KOPT-K1 (cell line): ENCODE measurements at regions not wholly inside any gene's neighbourhood (a gene's known extent, or its start where the extent isn't known, plus 50 kb on each side); places are given as distances from the start of the nearest gene placed in this dataset.
"Not testable (repeated sequence)": the region's sequence is repeated elsewhere in the genome, so short reads cannot be mapped to it uniquely, and the experiment has no call there.

Experiments used
- H3K27ac ChIP-seq: fragments of 200-600 bp; sonication (generic); 2 replicates; pipeline ENCODE4 v1.5.1; 2016; ENCODE audit warnings: antibody characterized with exemption, mild to moderate bottlenecking, low read depth, low read length; ENCODE audit not compliant: poor library complexity, severe bottlenecking
- H3K36me3 ChIP-seq: fragments of 200-600 bp; sonication (generic); 2 replicates; pipeline ENCODE4 v1.5.1; 2017; ENCODE audit warnings: antibody characterized with exemption, mild to moderate bottlenecking, low read length, moderate library complexity; ENCODE audit not compliant: insufficient read depth
- H3K9me3 ChIP-seq: fragments of 200-600 bp; sonication (generic); 2 replicates; pipeline ENCODE4 v1.5.1; 2017; ENCODE audit warnings: antibody characterized with exemption, low read length, mild to moderate bottlenecking; ENCODE audit not compliant: insufficient read depth, poor library complexity, severe bottlenecking

GRCh38 chr1:14165371-14165801, 433.1 kb upstream of the KAZN start:
- peaks cover 14% of the 10 kb centered on the region for H3K9me3 ChIP-seq
- no peaks in the 10 kb centered on the region for H3K36me3 ChIP-seq
- H3K27ac ChIP-seq: no peak overlapping the region

GRCh38 chr1:14167884-14168283, 430.6 kb upstream of the KAZN start:
- Histone ChIP-seq H3K27ac (no peak overlapping the region), H3K36me3 (no peaks in the 10 kb centered on the region), H3K9me3 (peaks cover 11% of the 10 kb centered on the region)

- H3K27ac ChIP-seq: no peak overlapping the region
- no peaks in the 10 kb centered on the region for H3K36me3 ChIP-seq
- H3K9me3 ChIP-seq: peaks cover 5% of the 10 kb centered on the region
These were observed 430.0 kb upstream of the KAZN start for GRCh38 chr1:14168326-14169063.

GRCh38 chr1:14173598-14173997, 424.9 kb upstream of the KAZN start:
- Histone ChIP-seq H3K9me3 (no peaks in the 10 kb centered on the region), H3K27ac (no peak overlapping the region), H3K36me3 (no peaks in the 10 kb centered on the region)

- H3K9me3 ChIP-seq, H3K27ac ChIP-seq, H3K36me3 ChIP-seq: not testable (repeated sequence)
These were observed 420.6 kb upstream of the KAZN start for GRCh38 chr1:14177866-14178265.

GRCh38 chr1:14180738-14181137, 417.7 kb upstream of the KAZN start:
- Histone ChIP-seq H3K36me3 (no peaks in the 10 kb centered on the region), H3K27ac (no peak overlapping the region), H3K9me3 (peaks cover 18% of the 10 kb centered on the region)

- peaks cover 21% of the 10 kb centered on the region for H3K9me3 ChIP-seq
- no peaks in the 10 kb centered on the region for H3K36me3 ChIP-seq
- H3K27ac ChIP-seq: no peak overlapping the region
These were observed 417.2 kb upstream of the KAZN start for GRCh38 chr1:14181191-14181795.

GRCh38 chr1:14182856-14183255, 415.6 kb upstream of the KAZN start:
- Histone ChIP-seq H3K9me3 (peaks cover 22% of the 10 kb centered on the region), H3K36me3 (no peaks in the 10 kb centered on the region), H3K27ac (no peak overlapping the region)

GRCh38 chr1:14183329-14183728, 415.2 kb upstream of the KAZN start:
- no peak overlapping the region for H3K27ac ChIP-seq
- peaks cover 22% of the 10 kb centered on the region for H3K9me3 ChIP-seq
- H3K36me3 ChIP-seq: no peaks in the 10 kb centered on the region

GRCh38 chr1:14184454-14184853, 414.0 kb upstream of the KAZN start:
- H3K9me3 ChIP-seq: peaks cover 18% of the 10 kb centered on the region
- H3K27ac ChIP-seq: no peak overlapping the region
- no peaks in the 10 kb centered on the region for H3K36me3 ChIP-seq

GRCh38 chr1:14189381-14189780, 409.1 kb upstream of the KAZN start:
- Histone ChIP-seq H3K9me3 (peaks cover 24% of the 10 kb centered on the region), H3K27ac (no peak overlapping the region), H3K36me3 (no peaks in the 10 kb centered on the region)

GRCh38 chr1:14190508-14190907, 408.0 kb upstream of the KAZN start:
- Histone ChIP-seq H3K9me3 (peaks cover 16% of the 10 kb centered on the region), H3K27ac (no peak overlapping the region), H3K36me3 (no peaks in the 10 kb centered on the region)

GRCh38 chr1:14194511-14194910, 404.0 kb upstream of the KAZN start:
- H3K36me3 ChIP-seq: no peaks in the 10 kb centered on the region

GRCh38 chr1:14205066-14205465, 393.4 kb upstream of the KAZN start:
- Histone ChIP-seq H3K27ac (no peak overlapping the region), H3K36me3 (no peaks in the 10 kb centered on the region), H3K9me3 (peaks cover 11% of the 10 kb centered on the region)

More at GRCh38 chr1:14194511-14194910, 404.0 kb upstream of the KAZN start:
- Histone ChIP-seq H3K27ac (no peak overlapping the region), H3K9me3 (peaks cover 12% of the 10 kb centered on the region)

GRCh38 chr1:14215151-14215550, 383.3 kb upstream of the KAZN start:
- Histone ChIP-seq H3K27ac (no peak overlapping the region), H3K36me3 (no peaks in the 10 kb centered on the region), H3K9me3 (peaks cover 33% of the 10 kb centered on the region)

GRCh38 chr1:14217384-14217783, 381.1 kb upstream of the KAZN start:
- H3K27ac ChIP-seq: no peak overlapping the region
- H3K9me3 ChIP-seq: peaks cover 33% of the 10 kb centered on the region
- no peaks in the 10 kb centered on the region for H3K36me3 ChIP-seq
